Trophoblast cell (in vitro differentiated cells and primary cell): ENCODE measurements at regions not wholly inside any gene's neighbourhood (a gene's known extent, or its start where the extent isn't known, plus 50 kb on each side); places are given as distances from the start of the nearest gene placed in this dataset.

ENCODE experiments used
- DNase-seq, 2 donors: peaks; one replicate each; pipeline ENCODE4 v3.0.0-alpha.2; 2016
- H2AFZ ChIP-seq: 2 replicates; pipeline ENCODE4 v1.6.1; 2013; ENCODE audit warnings: low read length, moderate library complexity, mild to moderate bottlenecking; ENCODE audit not compliant: insufficient read depth, poor library complexity
- H2AK5ac ChIP-seq: 2 replicates; pipeline ENCODE4 v1.6.1; 2013; ENCODE audit warnings: mild to moderate bottlenecking, low read length
- H2BK120ac ChIP-seq: 2 replicates; pipeline ENCODE4 v1.6.1; 2013; ENCODE audit warnings: low read length, mild to moderate bottlenecking, moderate library complexity; ENCODE audit not compliant: insufficient read depth, poor library complexity
- H2BK12ac ChIP-seq: 2 replicates; pipeline ENCODE4 v1.6.1; 2013; ENCODE audit warnings: mild to moderate bottlenecking, low read length, moderate library complexity
- H2BK5ac ChIP-seq: 2 replicates; pipeline ENCODE4 v1.6.1; 2013; ENCODE audit warnings: low read length, low read depth, moderate library complexity, mild to moderate bottlenecking; ENCODE audit not compliant: poor library complexity
- H3K14ac ChIP-seq: 2 replicates; pipeline ENCODE4 v1.6.1; 2013; ENCODE audit warnings: mild to moderate bottlenecking, low read length
- H3K18ac ChIP-seq: 2 replicates; pipeline ENCODE4 v1.6.1; 2013; ENCODE audit warnings: mild to moderate bottlenecking, low read length
- H3K23ac ChIP-seq: 2 replicates; pipeline ENCODE4 v1.6.1; 2013; ENCODE audit warnings: low read length
- H3K27ac ChIP-seq: 2 replicates; pipeline ENCODE4 v1.5.1; 2013; ENCODE audit warnings: low read depth, mild to moderate bottlenecking, inconsistent platforms, low read length, moderate library complexity
- H3K27me3 ChIP-seq: 2 replicates; pipeline ENCODE4 v1.6.1; 2013; ENCODE audit warnings: inconsistent platforms, mild to moderate bottlenecking, low read length, moderate library complexity; ENCODE audit not compliant: insufficient read depth
- H3K36me3 ChIP-seq, 2 experiments: 1 replicate in 1 of 2; 2 replicates in 1 of 2; pipeline ENCODE4 v1.6.1; 2013; ENCODE audit warnings: low read length in 2 of 2, mild to moderate bottlenecking in 2 of 2, moderate library complexity in 1 of 2; ENCODE audit not compliant: insufficient read depth in 2 of 2, control insufficient read depth in 1 of 2
- H3K4ac ChIP-seq: 2 replicates; pipeline ENCODE4 v1.6.1; 2013; ENCODE audit warnings: low read depth, mild to moderate bottlenecking, low read length, moderate library complexity
- H3K4me1 ChIP-seq, 2 experiments: 1 replicate in 1 of 2; 2 replicates in 1 of 2; pipeline ENCODE4 v1.6.1; 2013; ENCODE audit warnings: low read length in 2 of 2, mild to moderate bottlenecking in 2 of 2, moderate library complexity in 1 of 2; ENCODE audit not compliant: insufficient read depth in 2 of 2, control insufficient read depth in 1 of 2
- H3K4me2 ChIP-seq: 2 replicates; pipeline ENCODE4 v1.6.1; 2013; ENCODE audit warnings: inconsistent platforms, mild to moderate bottlenecking, low read length, moderate library complexity
- H3K4me3 ChIP-seq: 2 replicates; pipeline ENCODE4 v1.5.1; 2013; ENCODE audit warnings: mild to moderate bottlenecking, low read depth, low read length, inconsistent platforms
- H3K79me1 ChIP-seq: one replicate; pipeline ENCODE4 v1.6.1; 2013; ENCODE audit warnings: low read length
- H3K79me2 ChIP-seq: 2 replicates; pipeline ENCODE4 v1.6.1; 2013; ENCODE audit warnings: low read length, mild to moderate bottlenecking; ENCODE audit not compliant: control insufficient read depth, insufficient read depth, poor library complexity
- H3K9ac ChIP-seq: 2 replicates; pipeline ENCODE4 v1.6.1; 2013; ENCODE audit warnings: mild to moderate bottlenecking, low read length
- H3K9me3 ChIP-seq: 2 replicates; pipeline ENCODE4 v1.6.1; 2013; ENCODE audit warnings: low read depth, mild to moderate bottlenecking, control low read depth, inconsistent platforms, low read length; ENCODE audit not compliant: insufficient read depth
- H4K12ac ChIP-seq: 2 replicates; pipeline ENCODE4 v1.6.1; 2013; ENCODE audit warnings: low read depth, mild to moderate bottlenecking, low read length, moderate library complexity
- H4K8ac ChIP-seq: 2 replicates; pipeline ENCODE4 v1.6.1; 2013; ENCODE audit warnings: low read depth, mild to moderate bottlenecking, low read length, moderate library complexity
- H4K91ac ChIP-seq: one replicate; pipeline ENCODE4 v1.6.1; 2013; ENCODE audit warnings: low read depth, mild to moderate bottlenecking, low read length, moderate library complexity
- WGBS: extraction: QIAGEN DNeasy Blood & Tissue Kit; methylation state at CpG from one replicate; pipeline ENCODE4 v1.1.7; 2013; ENCODE audit warnings: missing lambda C conversion rate; ENCODE audit not compliant: insufficient read length, insufficient coverage; ENCODE audit errors: extremely low coverage; 5-methylcytosine and 5-hydroxymethylcytosine counted together

- Histone ChIP-seq H2AK5ac (no peak overlapping the region), H3K79me2 (no peaks in the 10 kb centered on the region), H3K4me2 (no peak overlapping the region), H3K4me1 (no peaks in the 10 kb centered on the region), H3K4me3 (no peak overlapping the region), H3K27ac (no peak overlapping the region), H2BK120ac (no peak overlapping the region), H3K14ac (no peak overlapping the region), H3K4ac (no peak overlapping the region), H3K9me3 (peaks cover 2% of the 10 kb centered on the region), H2AFZ (no peak overlapping the region), H3K36me3 (no peaks in the 10 kb centered on the region), H3K9ac (no peak overlapping the region), H4K8ac (no peak overlapping the region), H3K27me3 (no peaks in the 10 kb centered on the region), H4K12ac (no peak overlapping the region), H4K91ac (no peak overlapping the region), H3K18ac (no peak overlapping the region), H2BK5ac (no peak overlapping the region), H2BK12ac (no peak overlapping the region), H3K23ac (no peak overlapping the region), H3K79me1 (no peaks in the 10 kb centered on the region)
- DNase-seq: no peak
Observed at GRCh38 chr11:93067881-93068390, 98.5 kb downstream of the MTNR1B start.

DNA sequence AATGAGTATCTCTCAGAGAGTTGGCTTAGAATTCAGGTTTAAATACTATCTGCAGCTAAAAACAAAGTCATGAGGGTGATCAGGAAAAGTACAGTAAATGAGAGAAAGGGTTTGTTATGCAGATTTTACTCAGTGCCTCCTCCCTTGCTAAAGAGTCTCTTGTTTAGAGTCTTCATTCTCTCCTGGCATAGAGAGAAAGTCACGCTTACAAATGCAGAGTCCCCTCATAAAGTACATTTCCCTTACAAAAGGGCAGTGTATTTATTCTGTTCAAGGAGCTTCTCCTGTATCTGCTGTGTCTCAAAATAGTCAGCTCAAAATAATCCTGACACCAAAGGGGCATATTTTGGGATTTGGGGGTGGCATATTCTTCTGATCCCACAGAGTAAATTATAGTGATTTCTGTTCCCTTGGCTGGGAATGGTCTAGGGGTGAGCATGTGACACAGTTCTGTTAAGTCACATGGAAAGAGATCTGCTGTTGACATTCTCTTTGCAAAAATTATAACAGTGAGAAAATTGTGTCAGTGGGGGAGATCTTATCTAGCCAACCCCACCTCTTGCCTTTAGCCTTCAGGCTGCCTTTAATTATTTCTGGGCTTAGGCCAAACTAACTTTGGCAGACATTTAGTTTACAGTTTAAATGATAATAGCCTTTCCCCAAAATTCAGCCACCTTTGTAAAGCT is 102.9 kb downstream of the MTNR1B start:
- Histone ChIP-seq H3K9ac (no peak overlapping the region), H3K4me3 (no peak overlapping the region), H2AK5ac (no peak overlapping the region), H3K14ac (no peak overlapping the region), H4K12ac (no peak overlapping the region), H3K36me3 (no peaks in the 10 kb centered on the region), H2BK12ac (no peak overlapping the region), H2AFZ (no peak overlapping the region), H3K27ac (no peak overlapping the region), H3K4me1 (no peaks in the 10 kb centered on the region), H4K8ac (no peak overlapping the region), H3K4ac (no peak overlapping the region), H3K79me1 (no peaks in the 10 kb centered on the region), H3K9me3 (no peaks in the 10 kb centered on the region), H3K79me2 (no peaks in the 10 kb centered on the region), H2BK120ac (no peak overlapping the region), H3K23ac (no peak overlapping the region), H3K27me3 (no peaks in the 10 kb centered on the region), H3K4me2 (no peak overlapping the region), H3K18ac (no peak overlapping the region), H2BK5ac (no peak overlapping the region), H4K91ac (no peak overlapping the region)
- no CpG with 5 or more reads among the region's 1 CpG for WGBS
- DNase-seq: no peak

GRCh38 chr11:93073026-93073425 is 103.6 kb downstream of the MTNR1B start:
- Histone ChIP-seq H3K79me1 (no peaks in the 10 kb centered on the region), H3K4ac (no peak overlapping the region), H3K36me3 (no peaks in the 10 kb centered on the region), H3K18ac (no peak overlapping the region), H3K9me3 (no peaks in the 10 kb centered on the region), H3K27ac (no peak overlapping the region), H4K91ac (no peak overlapping the region), H2BK12ac (no peak overlapping the region), H2BK120ac (no peak overlapping the region), H3K79me2 (no peaks in the 10 kb centered on the region), H3K4me1 (no peaks in the 10 kb centered on the region), H3K27me3 (no peaks in the 10 kb centered on the region), H2BK5ac (no peak overlapping the region), H3K4me2 (no peak overlapping the region), H3K9ac (no peak overlapping the region), H3K23ac (no peak overlapping the region), H4K8ac (no peak overlapping the region), H4K12ac (no peak overlapping the region), H2AK5ac (no peak overlapping the region), H2AFZ (no peak overlapping the region), H3K14ac (no peak overlapping the region), H3K4me3 (no peak overlapping the region)
- peak in 1 of 2 donors; percentile 36 for DNase-seq
- no CpG with 5 or more reads among the region's 3 CpGs for WGBS

DNA sequence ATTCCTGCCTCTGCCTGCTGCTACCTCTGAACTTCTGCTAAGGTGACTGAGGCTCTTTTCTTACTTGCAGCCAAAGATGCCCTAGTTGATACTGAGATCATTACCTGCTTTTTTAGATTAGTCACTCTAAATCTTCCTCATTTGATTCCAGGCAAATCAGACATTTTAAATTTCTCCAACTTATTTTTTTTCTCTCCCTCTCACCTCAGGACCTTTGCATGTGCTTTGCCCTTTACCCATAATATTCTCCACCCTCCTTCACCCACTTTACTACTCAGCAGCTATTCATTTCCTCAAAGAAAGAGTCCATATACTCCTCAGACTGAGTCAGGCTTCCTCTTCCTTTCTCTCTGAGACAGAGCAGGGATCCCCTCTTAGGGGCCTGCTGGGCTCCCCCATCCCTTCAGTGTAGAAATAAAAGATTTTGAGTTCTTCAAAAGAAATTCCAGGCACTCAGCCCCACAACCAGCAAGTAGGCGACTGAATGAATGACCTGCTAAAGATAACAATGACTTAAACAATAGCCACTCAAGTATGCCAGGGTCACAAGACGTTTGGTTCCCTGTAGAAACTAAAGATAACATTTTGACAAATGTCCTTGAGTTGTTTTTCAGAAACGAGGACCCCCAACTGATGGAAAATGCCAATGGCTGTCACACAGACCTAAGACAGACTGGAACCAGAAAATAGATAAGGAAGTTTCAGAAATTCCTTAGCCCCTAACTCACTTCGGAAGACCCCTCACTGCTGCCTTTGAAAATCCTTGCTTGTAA is 104.2 kb downstream of the MTNR1B start:
- H3K79me1 ChIP-seq: no peaks in the 10 kb centered on the region
- H2BK12ac ChIP-seq: no peak overlapping the region
- no peak overlapping the region for H2BK120ac ChIP-seq
- DNase-seq: no peak
- no peak overlapping the region for H2AK5ac ChIP-seq
- H3K36me3 ChIP-seq: no peaks in the 10 kb centered on the region
- no peak overlapping the region for H3K18ac ChIP-seq
- H4K91ac ChIP-seq: no peak overlapping the region
- no peak overlapping the region for H3K9ac ChIP-seq
- no peak overlapping the region for H4K12ac ChIP-seq
- no peak overlapping the region for H3K4ac ChIP-seq
- no peak overlapping the region for H2AFZ ChIP-seq
- no peaks in the 10 kb centered on the region for H3K27me3 ChIP-seq
- H3K9me3 ChIP-seq: no peaks in the 10 kb centered on the region
- no peak overlapping the region for H3K4me3 ChIP-seq
- H2BK5ac ChIP-seq: no peak overlapping the region
- H3K4me2 ChIP-seq: no peak overlapping the region
- no peak overlapping the region for H4K8ac ChIP-seq
- no CpG with 5 or more reads among the region's 4 CpGs for WGBS
- H3K79me2 ChIP-seq: no peaks in the 10 kb centered on the region
- no peak overlapping the region for H3K27ac ChIP-seq
- H3K4me1 ChIP-seq: no peaks in the 10 kb centered on the region
- H3K23ac ChIP-seq: no peak overlapping the region
- no peak overlapping the region for H3K14ac ChIP-seq
